Neural progenitor cell (in vitro differentiated cells): ENCODE measurements at regions not wholly inside any gene's neighbourhood (a gene's known extent, or its start where the extent isn't known, plus 50 kb on each side); places are given as distances from the start of the nearest gene placed in this dataset.

ENCODE experiments used
- DNase-seq: peaks from one replicate; pipeline ENCODE4 v3.0.0-alpha.2; 2016; ENCODE audit warnings: low spot score
- H2AFZ ChIP-seq: fragments of 200-600 bp; sonication (generic); replicated peaks from 2 replicates; pipeline ENCODE4 v1.6.1; 2016; ENCODE audit warnings: antibody characterized with exemption
- H3F3A ChIP-seq: fragments of 200-600 bp; sonication (generic); 2 replicates; pipeline ENCODE4 v1.6.1; 2016; ENCODE audit warnings: antibody characterized with exemption, low read depth
- H3K27ac ChIP-seq: fragments of 200-600 bp; sonication (generic); 2 replicates; pipeline ENCODE4 v1.5.1; 2016; ENCODE audit warnings: mild to moderate bottlenecking
- H3K27me3 ChIP-seq: fragments of 200-600 bp; sonication (generic); 2 replicates; pipeline ENCODE4 v1.6.1; 2016; ENCODE audit warnings: mild to moderate bottlenecking, moderate library complexity
- H3K36me3 ChIP-seq: fragments of 200-600 bp; sonication (generic); 2 replicates; pipeline ENCODE4 v1.5.1; 2016
- H3K4me1 ChIP-seq: fragments of 200-600 bp; sonication (generic); 2 replicates; pipeline ENCODE4 v1.6.1; 2016; ENCODE audit warnings: mixed run types
- H3K4me2 ChIP-seq: fragments of 200-600 bp; sonication (generic); 2 replicates; pipeline ENCODE4 v1.6.1; 2016
- H3K4me3 ChIP-seq: fragments of 200-600 bp; sonication (generic); 2 replicates; pipeline ENCODE4 v1.5.1; 2016
- H3K79me2 ChIP-seq: fragments of 200-600 bp; sonication (generic); 2 replicates; pipeline ENCODE4 v1.6.1; 2016; ENCODE audit warnings: low read depth
- H3K9ac ChIP-seq: fragments of 200-600 bp; sonication (generic); 2 replicates; pipeline ENCODE4 v1.6.1; 2016
- H3K9me3 ChIP-seq: fragments of 200-600 bp; sonication (generic); 2 replicates; pipeline ENCODE4 v1.5.1; 2016; ENCODE audit warnings: low read depth
- H4K20me1 ChIP-seq: fragments of 200-600 bp; sonication (generic); 2 replicates; pipeline ENCODE4 v1.6.1; 2016; ENCODE audit warnings: low read depth
- H3K27ac Mint-ChIP-seq: 3 replicates; pipeline ENCODE4 v1.8.0; 2021; ENCODE audit warnings: mixed read lengths
- H3K27me3 Mint-ChIP-seq: 2 replicates; pipeline ENCODE4 v1.8.0; 2022; ENCODE audit warnings: low read depth, mild to moderate bottlenecking, inconsistent platforms, moderate library complexity, mixed read lengths; ENCODE audit not compliant: insufficient read depth
- H3K36me3 Mint-ChIP-seq: 3 replicates; pipeline ENCODE4 v1.8.0; 2021; ENCODE audit warnings: mixed read lengths
- H3K4me1 Mint-ChIP-seq: 3 replicates; pipeline ENCODE4 v1.8.0; 2021; ENCODE audit warnings: mixed read lengths
- H3K4me3 Mint-ChIP-seq: 3 replicates; pipeline ENCODE4 v1.8.0; 2021; ENCODE audit warnings: mild to moderate bottlenecking, moderate library complexity, mixed read lengths
- H3K9me3 Mint-ChIP-seq: 3 replicates; pipeline ENCODE4 v1.8.0; 2020; ENCODE audit warnings: mixed read lengths
- CTCF ChIP-seq: fragments of 200-600 bp; sonication (generic); IDR thresholded peaks from 2 replicates; pipeline ENCODE4 v1.5.1; 2017; ENCODE audit warnings: antibody characterized with exemption, mild to moderate bottlenecking
- EZH2 ChIP-seq: fragments of 200-600 bp; sonication (generic); IDR thresholded peaks from 2 replicates; pipeline ENCODE4 v1.6.1; 2017; ENCODE audit warnings: antibody characterized with exemption, mild to moderate bottlenecking, moderate library complexity
- EZH2phosphoT487 ChIP-seq: fragments of 200-600 bp; sonication (generic); IDR thresholded peaks from 2 replicates; pipeline ENCODE4 v1.6.1; 2017; ENCODE audit warnings: antibody characterized with exemption

GRCh38 chr6:144878577-144878976 lies 593.4 kb downstream of the UTRN start:
- Histone ChIP-seq H3K4me2 (no peak overlapping the region), H3K9ac (no peak overlapping the region), H3K27me3 (no peaks in the 10 kb centered on the region), H3K36me3 (no peaks in the 10 kb centered on the region), H3K4me1 (no peaks in the 10 kb centered on the region), H3K9me3 (no peaks in the 10 kb centered on the region), H3K79me2 (no peaks in the 10 kb centered on the region), H4K20me1 (no peaks in the 10 kb centered on the region), H2AFZ (no peak overlapping the region), H3K4me3 (no peak overlapping the region), H3K27ac (no peak overlapping the region), H3F3A (no peaks in the 10 kb centered on the region)
- Mint-ChIP-seq H3K27me3 (peaks cover 4% of the 10 kb centered on the region), H3K9me3 (peaks cover 5% of the 10 kb centered on the region), H3K36me3 (no peaks in the 10 kb centered on the region), H3K4me1 (peaks cover 12% of the 10 kb centered on the region), H3K27ac (no peak overlapping the region), H3K4me3 (no peak overlapping the region)
- DNase-seq: no peak
- TF ChIP-seq EZH2phosphoT487: no peak
- no peak for TF ChIP-seq EZH2

GRCh38 chr6:144879436-144879835 lies 594.3 kb downstream of the UTRN start:
- TF ChIP-seq EZH2phosphoT487: no peak
- TF ChIP-seq EZH2: no peak
- no peak for TF ChIP-seq CTCF
- no peak overlapping the region for H3K4me3 ChIP-seq
- no peaks in the 10 kb centered on the region for H3K4me1 ChIP-seq
- H3K27ac Mint-ChIP-seq: no peak overlapping the region
- H3F3A ChIP-seq: no peaks in the 10 kb centered on the region
- H2AFZ ChIP-seq: no peak overlapping the region
- H3K27me3 ChIP-seq: no peaks in the 10 kb centered on the region
- H3K9ac ChIP-seq: no peak overlapping the region
- DNase-seq: no peak
- no peaks in the 10 kb centered on the region for H4K20me1 ChIP-seq
- no peaks in the 10 kb centered on the region for H3K79me2 ChIP-seq
- H3K4me3 Mint-ChIP-seq: no peak overlapping the region
- no peaks in the 10 kb centered on the region for H3K9me3 Mint-ChIP-seq
- no peaks in the 10 kb centered on the region for H3K9me3 ChIP-seq
- H3K36me3 Mint-ChIP-seq: no peaks in the 10 kb centered on the region
- peaks cover 6% of the 10 kb centered on the region for H3K4me1 Mint-ChIP-seq
- H3K27ac ChIP-seq: no peak overlapping the region
- peaks cover 4% of the 10 kb centered on the region for H3K27me3 Mint-ChIP-seq
- H3K4me2 ChIP-seq: no peak overlapping the region
- H3K36me3 ChIP-seq: no peaks in the 10 kb centered on the region

GRCh38 chr6:144882425-144882824 lies 597.3 kb downstream of the UTRN start:
- no peak overlapping the region for H3K27ac ChIP-seq
- Mint-ChIP-seq H3K4me1 (peaks cover 3% of the 10 kb centered on the region), H3K4me3 (no peak overlapping the region), H3K27me3 (peaks cover 2% of the 10 kb centered on the region), H3K27ac (no peak overlapping the region), H3K36me3 (no peaks in the 10 kb centered on the region), H3K9me3 (no peaks in the 10 kb centered on the region)
- TF ChIP-seq EZH2phosphoT487: no peak
- no peak for TF ChIP-seq EZH2
- TF ChIP-seq CTCF: no peak
- no peaks in the 10 kb centered on the region for H3K4me1 ChIP-seq
- DNase-seq: no peak
- H2AFZ ChIP-seq: no peak overlapping the region
- H3F3A ChIP-seq: no peaks in the 10 kb centered on the region
- no peaks in the 10 kb centered on the region for H3K27me3 ChIP-seq
- H3K9ac ChIP-seq: no peak overlapping the region
- no peak overlapping the region for H3K4me3 ChIP-seq
- no peak overlapping the region for H3K4me2 ChIP-seq
- no peaks in the 10 kb centered on the region for H3K79me2 ChIP-seq
- no peaks in the 10 kb centered on the region for H4K20me1 ChIP-seq
- no peaks in the 10 kb centered on the region for H3K9me3 ChIP-seq
- H3K36me3 ChIP-seq: no peaks in the 10 kb centered on the region

GRCh38 chr6:144883915-144884314 lies 598.8 kb downstream of the UTRN start:
- Mint-ChIP-seq H3K36me3 (no peaks in the 10 kb centered on the region), H3K4me3 (no peak overlapping the region), H3K27me3 (no peaks in the 10 kb centered on the region), H3K9me3 (no peaks in the 10 kb centered on the region), H3K4me1 (peaks cover 3% of the 10 kb centered on the region), H3K27ac (no peak overlapping the region)
- Histone ChIP-seq H3K27ac (no peak overlapping the region), H3K9me3 (no peaks in the 10 kb centered on the region), H3K9ac (no peak overlapping the region), H3K36me3 (no peaks in the 10 kb centered on the region), H3K79me2 (no peaks in the 10 kb centered on the region), H2AFZ (no peak overlapping the region), H3F3A (no peaks in the 10 kb centered on the region), H3K27me3 (no peaks in the 10 kb centered on the region), H3K4me3 (no peak overlapping the region), H3K4me2 (no peak overlapping the region), H3K4me1 (no peaks in the 10 kb centered on the region), H4K20me1 (no peaks in the 10 kb centered on the region)
- TF ChIP-seq EZH2phosphoT487: no peak
- no peak for TF ChIP-seq CTCF
- TF ChIP-seq EZH2: no peak
- DNase-seq: no peak
